ENCODE measurements at regions not wholly inside any gene's neighbourhood (a gene's known extent, or its start where the extent isn't known, plus 50 kb on each side); places are given as distances from the start of the nearest gene placed in this dataset.
"Not testable (repeated sequence)": the region's sequence is repeated elsewhere in the genome, so short reads cannot be mapped to it uniquely, and the experiment has no call there.

GRCh38 chr6:79391480-79391879 is 145.8 kb downstream of the LCA5 start:
- no peak for DNase-seq

DNA sequence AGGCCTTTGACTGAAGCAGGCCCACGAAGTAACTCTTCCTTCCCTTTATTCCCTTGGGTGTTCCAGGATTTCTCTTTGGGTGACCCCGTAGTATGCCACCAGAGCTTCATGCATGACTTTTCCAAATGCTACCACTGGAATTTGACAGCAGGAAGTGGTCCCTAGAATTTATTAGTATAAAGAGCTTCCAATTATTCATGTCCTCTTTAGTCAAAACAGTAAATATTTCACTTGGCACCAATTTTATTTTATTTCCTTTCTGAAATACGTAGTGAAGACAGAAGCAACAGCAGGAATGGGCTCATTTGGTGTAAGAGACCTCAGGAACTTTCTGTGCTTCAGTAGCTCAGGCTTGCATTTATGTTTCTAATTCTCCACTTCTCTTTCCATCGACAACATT is 151.3 kb downstream of the LCA5 start:
- DNase-seq = no peak

DNA sequence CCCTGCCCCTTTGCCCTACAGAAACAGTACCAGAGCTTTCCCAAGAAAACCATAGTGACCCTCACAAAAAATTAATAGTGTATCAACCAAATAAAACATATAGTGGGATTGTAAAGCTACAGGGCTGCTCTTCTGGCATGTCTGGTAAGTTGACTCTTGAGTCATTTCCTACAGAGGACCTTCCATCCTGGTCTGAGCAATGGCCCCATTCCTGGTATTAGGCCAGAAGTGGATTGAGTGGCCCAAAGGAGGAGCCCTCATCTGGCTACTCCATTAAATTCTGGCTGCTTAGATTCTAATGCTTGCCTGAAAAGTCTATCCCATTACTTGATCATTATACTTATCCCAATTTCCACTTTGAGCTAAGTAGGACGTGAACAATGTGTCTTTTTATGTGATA is 150.9 kb upstream of the HMGN3 start:
- DNase-seq = no peak

GRCh38 chr6:79384845-79385244 is 150.4 kb upstream of the HMGN3 start:
- peak; percentile 12 for DNase-seq

DNA sequence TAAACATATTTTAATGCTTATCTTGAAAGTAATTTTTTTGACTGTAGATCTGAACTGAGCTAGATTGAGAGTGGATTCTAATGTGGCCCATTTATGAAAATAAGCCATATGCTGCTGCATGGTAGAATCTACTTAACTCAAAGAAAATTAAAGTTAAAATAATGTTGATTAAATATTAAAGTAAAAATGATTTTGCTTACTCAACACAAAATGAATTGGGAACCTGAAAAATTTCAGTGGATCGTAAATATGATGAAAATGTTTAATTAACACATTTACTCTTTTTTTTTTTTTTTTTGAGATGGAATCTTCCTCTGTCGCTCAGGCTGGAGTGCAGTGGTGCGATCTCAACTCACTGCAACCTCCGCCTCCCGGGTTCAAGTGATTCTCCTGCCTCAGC is 144.5 kb upstream of the HMGN3 start:
- no peak for DNase-seq

- no peak for DNase-seq
These were observed 143.4 kb upstream of the HMGN3 start for GRCh38 chr6:79377888-79378348.

DNA sequence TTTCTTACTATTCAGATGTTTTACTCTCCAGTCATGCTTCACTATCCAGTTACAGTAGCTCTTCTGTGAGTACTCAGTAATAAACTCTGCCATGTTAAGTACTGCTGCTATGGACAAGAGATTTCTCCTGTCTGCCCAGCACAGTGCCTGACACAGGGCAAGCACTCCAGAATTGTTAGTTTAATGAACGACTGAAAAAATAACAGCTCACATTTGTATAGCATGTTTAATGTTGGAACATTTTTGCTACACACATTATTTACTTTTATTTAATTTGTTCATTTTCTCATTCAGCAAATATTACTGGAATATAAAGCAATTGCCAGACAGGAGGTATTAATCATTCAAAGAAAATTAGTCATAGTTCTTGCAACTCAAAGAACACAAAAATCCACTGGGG is 142.6 kb upstream of the HMGN3 start:
- DNase-seq = no peak

GRCh38 chr6:79375635-79376337 is 141.3 kb upstream of the HMGN3 start:
- DNase-seq = peak; percentile 14

- no peak for DNase-seq
These were observed 139.8 kb upstream of the HMGN3 start for GRCh38 chr6:79374308-79374707.

GRCh38 chr6:79373880-79374279 is 139.4 kb upstream of the HMGN3 start:
- DNase-seq = no peak

GRCh38 chr6:79373246-79373645 is 138.8 kb upstream of the HMGN3 start:
- no peak for DNase-seq

GRCh38 chr6:79372757-79373156 is 138.3 kb upstream of the HMGN3 start:
- no peak for DNase-seq

- DNase-seq = no peak
These were observed 134.5 kb upstream of the HMGN3 start for GRCh38 chr6:79369026-79369425.

DNA sequence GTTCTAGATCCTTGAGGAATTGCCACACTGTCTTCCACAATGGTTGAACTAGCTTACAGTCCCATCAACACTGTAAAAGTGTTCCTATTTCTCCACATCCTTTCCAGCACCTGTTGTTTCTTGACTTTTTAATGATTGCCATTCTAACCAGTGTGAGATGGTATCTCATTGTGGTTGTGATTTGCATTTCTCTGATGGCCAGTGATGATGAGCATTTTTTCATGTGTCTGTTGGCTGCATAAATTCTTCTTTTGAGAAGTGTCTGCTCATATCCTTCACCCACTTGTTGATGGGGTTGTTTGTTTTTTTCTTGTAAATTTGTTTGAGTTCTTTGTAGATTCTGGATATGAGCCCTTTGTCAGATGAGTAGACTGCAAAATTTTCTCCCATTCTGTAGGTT is 129.0 kb upstream of the HMGN3 start:
- DNase-seq = not testable (repeated sequence)

- DNase-seq = not testable (repeated sequence)
These were observed 126.6 kb upstream of the HMGN3 start for GRCh38 chr6:79361074-79361473.

DNA sequence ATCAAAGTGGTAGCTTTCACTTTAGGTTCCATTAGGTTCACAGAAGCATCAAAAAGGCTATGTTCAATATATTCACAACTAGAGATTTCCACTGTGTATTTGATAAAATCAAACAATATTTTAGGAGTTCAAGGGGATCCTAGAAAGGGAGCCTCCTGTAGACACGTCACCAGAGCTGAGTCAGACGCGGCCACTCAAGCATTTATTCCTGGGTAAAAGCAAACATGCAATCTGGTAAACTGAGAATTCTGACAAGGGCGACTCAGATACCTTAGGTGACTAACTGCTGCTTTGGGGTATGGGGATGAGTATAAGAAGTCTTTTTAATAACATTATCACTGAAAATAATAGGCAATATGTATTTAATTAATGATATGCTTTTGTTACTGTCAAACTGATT is 118.7 kb upstream of the HMGN3 start:
- DNase-seq = no peak

DNA sequence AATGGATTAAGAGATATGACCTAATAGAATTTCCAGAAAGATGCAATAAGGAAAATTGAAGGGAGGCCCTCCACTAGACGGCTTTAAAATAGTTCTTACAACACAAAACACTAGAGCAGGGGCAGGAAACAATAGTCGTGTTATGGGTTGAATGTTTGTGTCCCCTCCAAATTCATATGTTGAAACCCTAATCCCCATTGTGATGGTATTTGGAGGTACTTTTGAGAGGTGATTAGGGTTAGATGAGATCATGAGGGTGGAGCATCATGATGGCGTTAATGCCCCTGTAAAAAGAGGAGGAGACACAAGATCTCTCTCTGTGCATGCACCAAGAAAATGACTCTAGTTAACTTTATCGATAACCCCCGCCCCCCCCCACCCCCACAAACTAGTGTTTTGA is 104.0 kb upstream of the HMGN3 start:
- no peak for DNase-seq

- peak; percentile 27 for DNase-seq
These were observed 100.7 kb upstream of the HMGN3 start for GRCh38 chr6:79335133-79335674.

GRCh38 chr6:79334674-79335073 is 100.2 kb upstream of the HMGN3 start:
- peak; percentile 47 for DNase-seq

DNA sequence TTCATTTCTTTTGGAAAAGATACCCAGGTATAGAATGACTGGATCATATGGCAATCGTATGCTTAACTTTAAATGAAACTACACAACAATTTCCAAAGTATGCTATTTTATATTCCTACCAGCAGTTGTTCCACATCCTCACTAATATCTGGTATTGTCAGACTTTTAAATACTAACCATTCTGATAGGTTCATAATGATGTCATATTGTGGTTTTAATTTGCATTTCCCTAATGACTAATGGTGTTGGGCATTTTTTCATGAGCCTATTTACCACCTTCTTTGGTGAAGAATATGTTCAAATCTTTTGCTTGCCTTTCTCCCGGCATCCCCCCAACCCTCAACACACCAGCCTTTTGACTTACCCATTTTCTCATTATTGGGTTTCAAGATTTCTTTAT is 96.2 kb upstream of the HMGN3 start:
- no peak for DNase-seq

DNA sequence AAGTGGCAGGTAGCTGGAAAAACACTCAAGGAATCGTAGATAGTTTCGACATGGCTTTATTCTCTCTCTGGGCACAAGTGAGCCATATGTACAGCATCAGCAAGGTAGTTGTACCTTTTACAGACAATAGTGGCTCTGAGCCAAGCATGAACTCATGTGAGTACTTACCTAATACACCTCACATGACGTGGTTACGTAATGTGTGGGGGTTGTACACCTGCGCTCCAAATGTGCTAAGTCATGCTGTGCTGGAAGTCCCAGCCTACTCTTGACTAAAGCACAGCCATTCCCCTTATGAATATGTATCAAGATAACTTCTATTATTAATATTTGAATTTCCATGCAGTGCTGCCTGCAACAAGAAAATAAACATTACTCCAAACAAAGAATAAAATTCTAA is 78.8 kb upstream of the HMGN3 start:
- no peak for DNase-seq

DNA sequence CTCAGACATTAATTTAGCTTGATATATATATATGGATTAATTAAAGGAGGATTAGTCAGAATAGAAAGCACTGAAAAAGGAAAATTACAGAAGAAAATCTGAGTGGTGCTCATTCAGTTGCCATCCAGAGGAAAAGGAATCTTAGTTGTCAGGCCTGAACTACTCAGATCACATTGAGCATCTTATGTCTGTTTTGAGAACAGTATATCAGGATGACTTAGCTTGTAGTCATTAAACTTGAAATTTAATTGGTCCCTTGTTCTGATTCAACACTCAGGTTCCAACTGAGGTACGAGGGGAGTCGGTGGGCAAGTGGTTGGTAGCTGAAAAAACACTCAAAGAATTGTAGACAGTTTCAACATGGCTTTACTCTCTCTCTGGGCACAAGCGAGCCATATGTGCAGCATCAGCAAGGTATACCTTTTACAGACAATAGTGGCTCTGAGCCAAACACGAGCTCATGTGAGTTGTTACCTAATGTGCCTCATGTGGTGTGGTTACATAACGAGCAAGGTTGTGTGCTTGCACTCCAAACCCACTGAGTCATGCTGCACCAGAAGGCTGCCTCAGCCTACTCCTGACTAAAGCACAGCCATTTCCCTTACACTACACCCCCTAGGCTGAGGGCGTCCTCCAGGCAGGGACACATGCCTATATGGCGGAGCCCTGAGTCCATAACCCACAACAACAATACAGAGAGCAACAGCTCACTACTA is 73.0 kb upstream of the HMGN3 start:
- no peak for DNase-seq

GRCh38 chr6:79305020-79305419 is 70.5 kb upstream of the HMGN3 start:
- no peak for DNase-seq

- no peak for DNase-seq
These were observed 67.9 kb upstream of the HMGN3 start for GRCh38 chr6:79302341-79302740.
